Kidney epithelial cell (primary cell): ENCODE measurements at regions not wholly inside any gene's neighbourhood (a gene's known extent, or its start where the extent isn't known, plus 50 kb on each side); places are given as distances from the start of the nearest gene placed in this dataset.

Experiments used
- DNase-seq: peaks from one replicate; pipeline ENCODE4 v3.0.0-alpha.2; 2010; ENCODE audit warnings: low read depth
- H3K27me3 ChIP-seq: 2 replicates; pipeline ENCODE4 v1.6.0; 2011; ENCODE audit warnings: low read length; ENCODE audit not compliant: control insufficient read depth, insufficient read depth
- H3K36me3 ChIP-seq: 2 replicates; pipeline ENCODE4 v1.5.1; 2011; ENCODE audit warnings: low read length; ENCODE audit not compliant: control insufficient read depth, insufficient read depth
- H3K4me3 ChIP-seq: 2 replicates; pipeline ENCODE4 v1.5.1; 2011; ENCODE audit warnings: low read depth, mild to moderate bottlenecking, control low read depth, low read length
- TF ChIP-seq, protein P1 (sequence below): IDR thresholded peaks from 2 replicates; pipeline ENCODE4 v1.5.1; 2011; ENCODE audit warnings: mild to moderate bottlenecking, moderate library complexity, low read length, control low read depth, inconsistent platforms; ENCODE audit not compliant: insufficient read depth, poor library complexity, severe bottlenecking

GRCh38 chr2:126463892-126464674 lies 191.9 kb upstream of the GYPC start:
- DNase-seq, result no peak
- no peaks in the 10 kb centered on the region for H3K36me3 ChIP-seq
- no peaks in the 10 kb centered on the region for H3K27me3 ChIP-seq
- no peak overlapping the region for H3K4me3 ChIP-seq
- TF ChIP-seq, protein P1, sequence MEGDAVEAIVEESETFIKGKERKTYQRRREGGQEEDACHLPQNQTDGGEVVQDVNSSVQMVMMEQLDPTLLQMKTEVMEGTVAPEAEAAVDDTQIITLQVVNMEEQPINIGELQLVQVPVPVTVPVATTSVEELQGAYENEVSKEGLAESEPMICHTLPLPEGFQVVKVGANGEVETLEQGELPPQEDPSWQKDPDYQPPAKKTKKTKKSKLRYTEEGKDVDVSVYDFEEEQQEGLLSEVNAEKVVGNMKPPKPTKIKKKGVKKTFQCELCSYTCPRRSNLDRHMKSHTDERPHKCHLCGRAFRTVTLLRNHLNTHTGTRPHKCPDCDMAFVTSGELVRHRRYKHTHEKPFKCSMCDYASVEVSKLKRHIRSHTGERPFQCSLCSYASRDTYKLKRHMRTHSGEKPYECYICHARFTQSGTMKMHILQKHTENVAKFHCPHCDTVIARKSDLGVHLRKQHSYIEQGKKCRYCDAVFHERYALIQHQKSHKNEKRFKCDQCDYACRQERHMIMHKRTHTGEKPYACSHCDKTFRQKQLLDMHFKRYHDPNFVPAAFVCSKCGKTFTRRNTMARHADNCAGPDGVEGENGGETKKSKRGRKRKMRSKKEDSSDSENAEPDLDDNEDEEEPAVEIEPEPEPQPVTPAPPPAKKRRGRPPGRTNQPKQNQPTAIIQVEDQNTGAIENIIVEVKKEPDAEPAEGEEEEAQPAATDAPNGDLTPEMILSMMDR, result no peak

DNA sequence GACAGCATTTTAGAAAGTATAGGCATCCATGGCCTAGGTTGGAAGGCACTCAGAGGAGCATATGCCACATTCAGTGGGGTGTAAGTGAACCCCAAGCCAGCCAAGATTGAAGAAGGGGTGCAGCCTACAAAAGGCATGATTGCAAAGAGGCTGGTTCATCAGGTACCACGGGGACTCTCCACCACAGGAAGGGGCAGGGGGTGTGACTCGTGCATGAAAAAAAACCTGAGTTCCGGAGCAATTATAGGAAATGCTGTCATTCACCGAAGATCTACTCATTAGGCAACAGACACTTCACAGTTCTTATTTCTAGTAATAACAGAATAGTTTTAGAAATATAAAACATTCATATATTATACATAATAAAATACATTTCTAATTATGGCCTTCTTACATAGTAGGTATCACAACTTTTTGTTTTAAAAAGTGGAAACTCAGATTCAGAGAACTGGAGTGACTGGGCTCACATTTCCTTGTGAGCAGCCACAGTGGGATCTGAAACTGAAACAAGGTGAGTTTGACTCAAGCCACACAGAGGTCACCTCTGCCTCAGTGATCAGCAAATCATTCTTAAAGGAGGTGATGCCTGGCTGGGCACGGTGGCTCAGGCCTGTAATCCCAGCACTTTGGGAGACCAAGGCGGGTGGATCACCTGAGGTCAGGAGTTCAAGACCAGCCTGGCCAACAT lies 188.4 kb upstream of the GYPC start:
- Histone ChIP-seq H3K27me3 (no peaks in the 10 kb centered on the region), H3K4me3 (no peak overlapping the region), H3K36me3 (no peaks in the 10 kb centered on the region)
- no peak for DNase-seq
- TF ChIP-seq, protein P1, result no peak

DNA sequence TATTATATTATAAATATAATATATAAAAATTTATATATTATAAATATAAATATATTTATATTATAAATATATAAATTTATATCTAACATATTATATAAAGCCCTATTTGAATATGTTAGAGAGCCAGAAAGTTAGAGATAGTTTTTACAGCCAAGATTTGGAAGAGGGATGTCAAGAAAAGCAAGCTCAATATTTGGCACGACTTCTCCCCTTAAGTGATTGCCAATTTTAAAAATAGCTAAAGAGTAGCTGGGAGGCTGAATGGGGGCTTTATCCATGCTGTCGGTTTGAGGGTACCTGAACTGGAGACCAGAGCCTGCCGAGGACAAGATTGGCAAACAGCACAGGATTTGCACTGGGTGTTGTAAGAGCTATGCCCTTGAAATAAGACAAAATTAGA lies 180.9 kb upstream of the GYPC start:
- H3K27me3 ChIP-seq, result no peaks in the 10 kb centered on the region
- no peaks in the 10 kb centered on the region for H3K36me3 ChIP-seq
- DNase-seq, result no peak
- no peak overlapping the region for H3K4me3 ChIP-seq
- TF ChIP-seq, protein P1, result no peak

DNA sequence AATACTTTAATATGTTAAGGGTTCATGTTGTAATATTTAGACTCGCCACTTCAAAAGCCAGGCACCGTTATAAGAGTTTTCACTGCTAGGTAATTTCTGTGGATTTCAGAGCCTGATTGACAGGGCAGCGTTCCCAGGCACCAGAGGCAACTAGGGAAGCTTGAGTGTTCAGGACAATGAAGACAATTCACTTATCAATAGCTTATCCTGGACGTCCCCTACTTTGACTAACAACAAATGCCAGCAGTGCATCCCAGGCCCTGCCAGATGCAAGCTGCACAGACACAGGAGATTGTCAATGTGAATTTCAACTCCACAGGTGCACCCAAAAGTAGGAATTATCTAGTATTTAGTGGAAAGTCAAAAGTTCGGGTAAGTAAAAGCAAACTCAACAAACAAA lies 179.3 kb upstream of the GYPC start:
- Histone ChIP-seq H3K27me3 (no peaks in the 10 kb centered on the region), H3K4me3 (no peak overlapping the region), H3K36me3 (no peaks in the 10 kb centered on the region)
- no peak for DNase-seq
- TF ChIP-seq, protein P1, result no peak

- no peaks in the 10 kb centered on the region for H3K27me3 ChIP-seq
- TF ChIP-seq, protein P1, result no peak
- H3K4me3 ChIP-seq, result no peak overlapping the region
- no peaks in the 10 kb centered on the region for H3K36me3 ChIP-seq
- DNase-seq, result no peak
Observed at GRCh38 chr2:126480033-126480432, 175.9 kb upstream of the GYPC start.
